ENCODE measurements at regions not wholly inside any gene's neighbourhood (a gene's known extent, or its start where the extent isn't known, plus 50 kb on each side); places are given as distances from the start of the nearest gene placed in this dataset.

DNA sequence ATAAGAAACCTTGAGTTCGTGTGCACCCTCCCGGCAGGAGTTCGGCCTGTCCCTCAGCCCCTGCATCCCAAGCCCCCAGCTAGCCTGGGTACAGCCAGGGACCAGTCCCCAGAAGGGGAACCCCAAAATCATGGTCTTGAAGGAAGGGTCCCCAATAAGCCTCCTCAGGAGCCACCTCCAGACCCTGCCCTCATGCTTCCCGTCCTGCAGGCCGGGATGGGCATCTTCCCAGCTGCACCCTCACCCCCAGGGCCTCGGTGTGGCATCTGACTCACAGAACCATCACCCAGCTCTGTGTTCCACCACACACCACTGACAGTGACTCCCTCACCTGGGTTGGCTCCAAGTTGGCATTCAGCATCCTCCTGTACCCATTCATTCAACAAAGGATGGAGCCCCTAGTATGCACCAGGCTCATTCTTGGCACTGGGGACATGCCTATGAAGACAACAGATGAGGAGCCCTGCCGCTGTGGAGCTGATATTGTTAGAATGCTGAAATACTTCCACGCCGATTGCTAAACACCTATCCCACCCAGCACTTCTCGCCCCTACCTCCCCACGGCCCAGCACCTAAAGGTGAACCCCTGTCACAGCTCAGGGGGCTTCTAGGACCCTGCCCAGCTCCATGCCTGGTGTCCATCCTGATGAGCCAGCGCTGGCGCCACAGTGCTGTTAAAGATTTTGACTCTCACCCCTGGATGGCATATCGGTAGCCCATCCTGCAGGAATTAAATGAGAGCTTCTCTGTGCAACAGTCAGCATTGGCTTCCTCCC lies 77.8 kb downstream of the BUD13 start:
- Histone ChIP-seq H3K9me3 (no peaks in the 10 kb centered on the region), H3K27me3 (peaks cover 6% of the 10 kb centered on the region), H3K4me1 (peaks cover 32% of the 10 kb centered on the region), H3K4me3 (no peak overlapping the region), H3K36me3 (no peaks in the 10 kb centered on the region), H3K27ac (no peak overlapping the region)
- no peak for TF ChIP-seq POLR2AphosphoS5 (IDR thresholded peaks at IDR 0.05)
- TF ChIP-seq, protein P1, sequence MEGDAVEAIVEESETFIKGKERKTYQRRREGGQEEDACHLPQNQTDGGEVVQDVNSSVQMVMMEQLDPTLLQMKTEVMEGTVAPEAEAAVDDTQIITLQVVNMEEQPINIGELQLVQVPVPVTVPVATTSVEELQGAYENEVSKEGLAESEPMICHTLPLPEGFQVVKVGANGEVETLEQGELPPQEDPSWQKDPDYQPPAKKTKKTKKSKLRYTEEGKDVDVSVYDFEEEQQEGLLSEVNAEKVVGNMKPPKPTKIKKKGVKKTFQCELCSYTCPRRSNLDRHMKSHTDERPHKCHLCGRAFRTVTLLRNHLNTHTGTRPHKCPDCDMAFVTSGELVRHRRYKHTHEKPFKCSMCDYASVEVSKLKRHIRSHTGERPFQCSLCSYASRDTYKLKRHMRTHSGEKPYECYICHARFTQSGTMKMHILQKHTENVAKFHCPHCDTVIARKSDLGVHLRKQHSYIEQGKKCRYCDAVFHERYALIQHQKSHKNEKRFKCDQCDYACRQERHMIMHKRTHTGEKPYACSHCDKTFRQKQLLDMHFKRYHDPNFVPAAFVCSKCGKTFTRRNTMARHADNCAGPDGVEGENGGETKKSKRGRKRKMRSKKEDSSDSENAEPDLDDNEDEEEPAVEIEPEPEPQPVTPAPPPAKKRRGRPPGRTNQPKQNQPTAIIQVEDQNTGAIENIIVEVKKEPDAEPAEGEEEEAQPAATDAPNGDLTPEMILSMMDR (IDR thresholded peaks at IDR 0.05), result no peak
- DNase-seq (ENCODE audit: low spot score in 2 of 2), result peak; percentile 33 to 65
- WGBS, result 80% methylated on average over 14 of the region's 14 CpGs

DNA sequence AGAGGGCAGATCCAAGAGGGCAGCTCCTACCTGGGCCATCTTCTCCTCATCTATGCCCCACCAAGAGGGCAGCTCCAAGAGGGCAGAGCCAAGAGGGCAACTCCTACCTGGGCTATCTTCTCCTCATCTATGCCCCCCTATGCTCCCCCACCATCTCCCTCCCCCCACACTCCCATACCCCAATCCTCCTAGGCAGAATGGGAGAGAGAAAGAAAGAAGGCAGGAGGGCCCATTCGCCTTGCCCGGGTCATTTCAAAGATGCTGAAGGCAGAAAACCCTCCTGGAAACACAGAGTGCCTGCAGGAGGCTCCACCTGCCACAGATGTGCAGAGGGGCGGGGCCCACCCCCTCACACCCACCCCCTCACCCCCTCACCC lies 78.5 kb downstream of the BUD13 start:
- H3K36me3 ChIP-seq, result no peaks in the 10 kb centered on the region
- H3K9me3 ChIP-seq, result no peaks in the 10 kb centered on the region
- H3K4me3 ChIP-seq, result no peak overlapping the region
- peak in 1 of 2 donors; percentile 38 for DNase-seq (ENCODE audit: low spot score in 2 of 2)
- no peak for TF ChIP-seq EP300 (IDR thresholded peaks at IDR 0.05)
- H3K4me1 ChIP-seq, result peaks cover 32% of the 10 kb centered on the region
- H3K27me3 ChIP-seq, result peaks cover 6% of the 10 kb centered on the region
- H3K27ac ChIP-seq, result no peak overlapping the region
- WGBS, result 42% methylated on average over 3 of the region's 3 CpGs

DNA sequence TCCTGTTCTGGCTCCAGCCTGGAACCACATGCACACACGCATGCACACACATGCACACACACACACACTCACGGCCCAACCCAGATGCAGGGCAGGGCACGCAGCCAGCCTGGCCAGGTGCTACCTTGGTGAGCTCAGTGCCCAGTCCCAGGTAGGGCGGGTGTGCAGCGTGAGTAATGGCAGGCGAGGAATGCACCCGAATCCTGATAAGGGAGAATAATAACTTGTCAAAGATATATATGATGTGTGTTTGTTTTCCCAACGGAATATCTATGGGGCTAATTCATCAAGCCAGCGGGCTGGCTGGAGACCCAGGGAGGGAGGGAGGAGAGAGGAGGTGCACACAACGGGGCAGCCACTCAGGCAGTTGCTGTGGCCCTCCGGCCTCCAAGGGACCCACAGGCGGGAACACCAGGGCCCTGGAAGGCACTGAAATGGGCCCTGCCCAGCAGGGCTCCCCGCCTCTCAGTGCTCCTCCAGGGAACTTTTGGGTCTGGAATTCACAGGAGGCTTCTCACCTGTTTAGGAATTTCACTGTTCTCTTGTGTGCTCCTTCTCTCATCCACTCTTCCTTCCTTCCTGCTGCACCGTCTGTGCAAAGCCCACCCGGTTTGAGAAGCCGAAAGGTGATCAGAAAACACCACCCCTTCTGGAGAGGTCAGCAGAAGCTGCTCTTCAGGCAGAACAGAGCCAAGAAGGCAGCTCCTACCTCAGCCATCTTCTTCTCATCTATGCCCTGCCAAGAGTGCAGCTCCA lies 79.0 kb downstream of the BUD13 start:
- Histone ChIP-seq H3K27me3 (peaks cover 6% of the 10 kb centered on the region), H3K4me3 (no peak overlapping the region), H3K36me3 (no peaks in the 10 kb centered on the region), H3K9me3 (no peaks in the 10 kb centered on the region), H3K4me1 (peaks cover 32% of the 10 kb centered on the region), H3K27ac (no peak overlapping the region)
- WGBS, result 45% methylated on average over 14 of the region's 16 CpGs
- TF ChIP-seq EP300 (IDR thresholded peaks at IDR 0.05) (no peak), POLR2AphosphoS5 (IDR thresholded peaks at IDR 0.05) (no peak), POLR2A (IDR thresholded peaks at IDR 0.05) (no peak)
- TF ChIP-seq, protein P1 (IDR thresholded peaks at IDR 0.05), result no peak
- peak; percentile 59 to 60 for DNase-seq (ENCODE audit: low spot score in 2 of 2)

DNA sequence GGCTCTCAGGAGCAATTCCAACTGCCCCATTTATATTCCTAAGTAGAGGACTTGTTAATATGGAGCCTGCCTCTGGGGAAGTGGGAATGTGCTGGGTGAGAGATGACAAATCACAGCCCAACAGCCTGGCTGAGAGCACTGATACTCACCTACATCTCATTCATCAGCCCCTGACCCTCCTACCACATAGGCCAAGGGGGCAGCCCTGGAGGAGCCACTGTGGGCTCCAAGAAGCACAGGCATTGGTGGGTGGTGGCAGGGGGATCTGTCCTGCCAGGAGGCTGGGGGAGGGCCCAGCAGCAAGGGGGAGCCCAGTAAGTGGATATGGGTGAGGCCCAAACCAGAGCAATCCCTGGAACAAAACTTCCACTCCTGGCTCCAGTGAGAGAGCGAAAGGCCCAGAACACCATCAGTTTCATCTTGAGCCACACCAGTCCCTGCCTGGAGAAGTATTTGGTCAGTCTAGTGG lies 79.7 kb downstream of the BUD13 start:
- peak; percentile 49 to 57 for DNase-seq (ENCODE audit: low spot score in 2 of 2)
- Histone ChIP-seq H3K27ac (no peak overlapping the region), H3K36me3 (no peaks in the 10 kb centered on the region), H3K27me3 (peaks cover 6% of the 10 kb centered on the region), H3K4me1 (peaks cover 32% of the 10 kb centered on the region), H3K9me3 (no peaks in the 10 kb centered on the region), H3K4me3 (no peak overlapping the region)
- 100% methylated on average over 1 of the region's 1 CpG for WGBS
- TF ChIP-seq POLR2AphosphoS5 (IDR thresholded peaks at IDR 0.05), result no peak

DNA sequence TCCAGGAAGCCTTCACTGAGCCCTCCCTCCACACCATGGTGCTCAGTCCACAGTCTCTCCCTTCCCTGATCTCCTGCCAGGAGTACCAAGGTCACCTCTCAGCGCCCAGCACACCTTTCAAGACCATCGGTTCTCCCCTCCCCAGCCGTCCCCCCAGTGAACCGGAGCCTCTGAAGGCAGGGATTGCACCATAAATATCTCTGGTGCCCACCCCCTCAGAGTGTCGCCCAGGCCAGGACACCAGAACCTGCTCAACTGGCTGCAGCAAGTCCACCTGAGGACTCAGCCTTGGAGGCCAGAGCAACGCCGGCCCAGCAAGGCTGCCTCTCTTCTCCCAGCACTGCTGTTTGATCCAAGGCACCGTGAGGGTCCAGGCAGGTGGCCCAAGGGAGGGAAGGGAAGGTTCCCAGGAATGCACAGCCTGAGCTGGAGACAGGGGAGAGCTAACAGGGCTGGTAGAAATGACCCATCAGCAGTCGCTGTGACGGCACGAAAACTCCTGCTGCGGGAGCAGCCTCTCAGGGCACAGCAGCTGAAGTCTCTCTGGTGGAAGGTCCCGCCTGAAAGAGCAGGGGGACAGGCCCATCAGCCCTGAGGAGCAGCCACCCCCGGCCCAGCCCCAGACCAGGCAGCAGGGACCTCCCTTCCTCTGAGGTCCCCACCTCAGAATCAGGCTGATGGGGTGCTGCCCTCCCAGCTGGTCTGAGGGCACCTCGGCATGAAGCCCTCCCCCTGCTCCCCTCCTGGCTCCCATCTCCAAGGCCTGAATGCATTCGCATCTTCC lies 80.3 kb downstream of the BUD13 start:
- Histone ChIP-seq H3K4me1 (peaks cover 32% of the 10 kb centered on the region), H3K36me3 (no peaks in the 10 kb centered on the region)
- 75% methylated on average over 15 of the region's 16 CpGs for WGBS

More for the DNA sequence above, 80.3 kb downstream of the BUD13 start:
- Histone ChIP-seq H3K27me3 (peaks cover 8% of the 10 kb centered on the region), H3K4me3 (no peak overlapping the region), H3K27ac (no peak overlapping the region), H3K9me3 (no peaks in the 10 kb centered on the region)
- peak; percentile 54 to 66 for DNase-seq (ENCODE audit: low spot score in 2 of 2)
- TF ChIP-seq POLR2A (IDR thresholded peaks at IDR 0.05) (no peak), POLR2AphosphoS5 (IDR thresholded peaks at IDR 0.05) (no peak), EP300 (IDR thresholded peaks at IDR 0.05) (no peak)
- TF ChIP-seq, protein P1 (IDR thresholded peaks at IDR 0.05), result no peak

All from suprapubic skin (tissue), 4 donors.